Urinary bladder (tissue), 3 donors: ENCODE measurements at regions not wholly inside any gene's neighbourhood (a gene's known extent, or its start where the extent isn't known, plus 50 kb on each side); places are given as distances from the start of the nearest gene placed in this dataset.

Experiments
- DNase-seq: peaks from one replicate; pipeline ENCODE4 v3.0.0-alpha.2; 2015; ENCODE audit errors: extremely low spot score
- H3K27ac ChIP-seq: one replicate; pipeline ENCODE4 v1.5.1; 2013; ENCODE audit warnings: low read depth, mild to moderate bottlenecking, moderate library complexity
- H3K36me3 ChIP-seq: one replicate; pipeline ENCODE4 v1.6.1; 2013; ENCODE audit warnings: mild to moderate bottlenecking, moderate library complexity; ENCODE audit not compliant: insufficient read depth
- H3K4me1 ChIP-seq: one replicate; pipeline ENCODE4 v1.6.1; 2013; ENCODE audit warnings: mild to moderate bottlenecking, moderate library complexity; ENCODE audit not compliant: insufficient read depth
- H3K4me3 ChIP-seq: one replicate; pipeline ENCODE4 v1.5.1; 2013; ENCODE audit warnings: low read depth, low read length
- WGBS: extraction: QIAGEN DNeasy Blood & Tissue Kit; methylation state at CpG from one replicate; pipeline ENCODE4 v1.1.7; 2013; 5-methylcytosine and 5-hydroxymethylcytosine counted together
- donor health status: healthy with polysubstance abuse.
- donor health status: healthy.

DNA sequence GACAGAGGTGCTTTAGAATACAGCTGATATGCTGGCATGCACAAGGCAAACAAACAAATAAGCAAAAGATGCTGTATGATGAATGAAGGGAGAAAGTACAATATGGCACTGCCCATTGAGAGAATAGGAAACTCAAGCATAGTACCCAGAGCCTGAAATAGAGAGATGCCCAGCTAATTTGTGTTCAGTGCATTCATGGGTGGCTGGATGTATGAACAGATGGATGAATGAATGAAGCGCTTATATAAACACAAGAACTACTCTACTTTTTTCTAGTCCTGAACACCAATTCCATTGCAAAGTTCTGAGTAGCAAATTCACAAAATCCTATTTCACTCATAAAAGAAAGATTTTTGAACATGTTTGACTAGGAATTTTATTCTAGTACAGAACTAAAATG is 756.3 kb downstream of the SATB2 start:
- whole genome bisulfite sequencing, result 95% methylated on average over 1 of the region's 1 CpG
- H3K27ac ChIP-seq, result no peak overlapping the region
- no peaks in the 10 kb centered on the region for H3K4me1 ChIP-seq
- no peak for DNase-seq
- no peaks in the 10 kb centered on the region for H3K36me3 ChIP-seq
- no peak overlapping the region for H3K4me3 ChIP-seq

GRCh38 chr2:198700319-198700718 is 757.4 kb downstream of the SATB2 start:
- Histone ChIP-seq H3K27ac (no peak overlapping the region), H3K36me3 (no peaks in the 10 kb centered on the region), H3K4me3 (no peak overlapping the region), H3K4me1 (no peaks in the 10 kb centered on the region)
- WGBS, result 96% methylated on average over 1 of the region's 1 CpG
- no peak for DNase-seq

DNA sequence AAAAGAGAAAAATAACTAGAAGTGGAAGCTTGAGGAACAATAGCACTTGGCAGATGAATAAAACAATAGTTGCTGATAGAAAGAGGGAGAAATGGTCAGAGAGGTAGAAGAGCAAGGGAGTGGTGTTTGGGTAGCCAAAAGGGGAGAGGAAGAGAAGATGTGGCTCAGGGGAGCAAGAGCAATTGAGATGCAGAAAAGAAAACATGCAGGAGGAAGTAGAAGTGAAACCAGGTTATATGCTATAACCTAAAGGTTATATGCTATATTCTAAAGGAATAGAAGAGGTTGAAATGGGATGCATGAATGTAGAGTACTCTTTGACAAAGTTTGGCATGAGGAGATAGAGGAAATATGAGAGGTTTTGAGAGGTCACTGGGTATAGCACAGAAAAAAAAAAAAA is 759.5 kb downstream of the SATB2 start:
- Histone ChIP-seq H3K4me3 (no peak overlapping the region), H3K4me1 (no peaks in the 10 kb centered on the region), H3K27ac (no peak overlapping the region), H3K36me3 (no peaks in the 10 kb centered on the region)
- no peak for DNase-seq

- Histone ChIP-seq H3K4me3 (no peak overlapping the region), H3K36me3 (no peaks in the 10 kb centered on the region), H3K4me1 (no peaks in the 10 kb centered on the region), H3K27ac (no peak overlapping the region)
- no peak for DNase-seq
These were observed 759.9 kb downstream of the SATB2 start for GRCh38 chr2:198697794-198698193.

GRCh38 chr2:198697218-198697617 is 760.5 kb downstream of the SATB2 start:
- WGBS, result 80% methylated on average over 3 of the region's 3 CpGs
- H3K4me1 ChIP-seq, result no peaks in the 10 kb centered on the region
- H3K4me3 ChIP-seq, result no peak overlapping the region
- no peak for DNase-seq
- H3K36me3 ChIP-seq, result no peaks in the 10 kb centered on the region
- no peak overlapping the region for H3K27ac ChIP-seq

GRCh38 chr2:198695879-198696278 is 761.9 kb downstream of the SATB2 start:
- no peak for DNase-seq
- no peaks in the 10 kb centered on the region for H3K4me1 ChIP-seq
- H3K36me3 ChIP-seq, result no peaks in the 10 kb centered on the region
- no peak overlapping the region for H3K27ac ChIP-seq
- no peak overlapping the region for H3K4me3 ChIP-seq

GRCh38 chr2:198692907-198693510 is 764.7 kb downstream of the SATB2 start:
- WGBS, result 58% methylated on average over 9 of the region's 9 CpGs
- DNase-seq, result no peak
- no peaks in the 10 kb centered on the region for H3K4me1 ChIP-seq
- H3K27ac ChIP-seq, result no peak overlapping the region
- H3K4me3 ChIP-seq, result no peak overlapping the region
- no peaks in the 10 kb centered on the region for H3K36me3 ChIP-seq

- no peaks in the 10 kb centered on the region for H3K36me3 ChIP-seq
- no peak overlapping the region for H3K27ac ChIP-seq
- WGBS, result 95% methylated on average over 2 of the region's 2 CpGs
- DNase-seq, result no peak
- H3K4me1 ChIP-seq, result no peaks in the 10 kb centered on the region
- H3K4me3 ChIP-seq, result no peak overlapping the region
These were observed 766.5 kb downstream of the SATB2 start for GRCh38 chr2:198691236-198691635.

GRCh38 chr2:198664321-198664720 is 793.4 kb downstream of the SATB2 start:
- WGBS, result 73% methylated on average over 2 of the region's 2 CpGs
- DNase-seq, result no peak
- H3K27ac ChIP-seq, result no peak overlapping the region
- H3K4me3 ChIP-seq, result no peak overlapping the region
- H3K36me3 ChIP-seq, result no peaks in the 10 kb centered on the region
- H3K4me1 ChIP-seq, result no peaks in the 10 kb centered on the region

- Histone ChIP-seq H3K4me3 (no peak overlapping the region), H3K36me3 (no peaks in the 10 kb centered on the region), H3K27ac (no peak overlapping the region), H3K4me1 (no peaks in the 10 kb centered on the region)
- 69% methylated on average over 4 of the region's 4 CpGs for WGBS
- DNase-seq, result no peak
These were observed 794.8 kb downstream of the SATB2 start for GRCh38 chr2:198662905-198663304.

DNA sequence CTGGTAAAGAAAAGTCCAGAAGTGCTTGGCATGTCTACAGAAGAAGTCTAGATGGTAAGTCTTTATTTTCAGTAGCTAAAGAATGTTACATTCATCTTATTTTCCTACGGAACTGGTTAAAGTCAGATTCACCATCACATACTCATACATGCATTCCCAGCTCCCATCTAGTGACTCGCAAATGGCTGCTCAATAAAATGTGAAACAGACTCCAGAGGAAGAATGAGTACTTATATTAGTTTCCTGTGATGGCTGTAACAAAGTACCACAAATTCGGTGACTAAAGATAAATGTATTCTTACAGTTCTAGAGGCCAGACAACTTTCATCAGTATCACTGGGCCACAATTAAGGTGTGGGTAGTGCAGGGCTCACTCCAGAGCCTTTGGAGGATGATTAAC is 797.2 kb downstream of the SATB2 start:
- Histone ChIP-seq H3K4me3 (no peak overlapping the region), H3K36me3 (no peaks in the 10 kb centered on the region), H3K27ac (no peak overlapping the region), H3K4me1 (no peaks in the 10 kb centered on the region)
- 85% methylated on average over 3 of the region's 3 CpGs for WGBS
- no peak for DNase-seq

- H3K36me3 ChIP-seq, result no peaks in the 10 kb centered on the region
- H3K4me1 ChIP-seq, result no peaks in the 10 kb centered on the region
- DNase-seq, result no peak
- WGBS, result 60% methylated on average over 5 of the region's 5 CpGs
- H3K27ac ChIP-seq, result no peak overlapping the region
- H3K4me3 ChIP-seq, result no peak overlapping the region
These were observed 798.5 kb downstream of the SATB2 start for GRCh38 chr2:198659096-198659870.

- Histone ChIP-seq H3K4me1 (no peaks in the 10 kb centered on the region), H3K4me3 (no peak overlapping the region), H3K36me3 (no peaks in the 10 kb centered on the region), H3K27ac (no peak overlapping the region)
- WGBS, result 54% methylated on average over 6 of the region's 6 CpGs
- DNase-seq, result no peak
These were observed 800.1 kb downstream of the SATB2 start for GRCh38 chr2:198657512-198658121.

GRCh38 chr2:198656869-198657268 is 800.9 kb downstream of the SATB2 start:
- 74% methylated on average over 2 of the region's 2 CpGs for WGBS
- H3K36me3 ChIP-seq, result no peaks in the 10 kb centered on the region
- no peaks in the 10 kb centered on the region for H3K4me1 ChIP-seq
- H3K27ac ChIP-seq, result no peak overlapping the region
- no peak overlapping the region for H3K4me3 ChIP-seq
- DNase-seq, result no peak
